ENCODE measurements at regions not wholly inside any gene's neighbourhood (a gene's known extent, or its start where the extent isn't known, plus 50 kb on each side); places are given as distances from the start of the nearest gene placed in this dataset.
A peak's percentile ranks its signal among the peaks of the same experiment; 100 is the strongest.
"Not testable (repeated sequence)": the region's sequence is repeated elsewhere in the genome, so short reads cannot be mapped to it uniquely, and the experiment has no call there.

GRCh38 chr1:187787736-187788135, 959.0 kb downstream of the PLA2G4A start:
- DNase-seq (ENCODE audit: low read depth in 2 of 3, low spot score in 2 of 3) = no peak

- DNase-seq (ENCODE audit: low read depth in 2 of 3, low spot score in 2 of 3) = no peak
Observed at GRCh38 chr1:187788718-187789117, 960.0 kb downstream of the PLA2G4A start.

- no peak for DNase-seq (ENCODE audit: low read depth in 2 of 3, low spot score in 2 of 3)
Observed at GRCh38 chr1:187790724-187791123, 962.0 kb downstream of the PLA2G4A start.

GRCh38 chr1:187794561-187794960, 965.8 kb downstream of the PLA2G4A start:
- DNase-seq (ENCODE audit: low read depth in 2 of 3, low spot score in 2 of 3) = no peak

- no peak for DNase-seq (ENCODE audit: low read depth in 2 of 3, low spot score in 2 of 3)
Observed at GRCh38 chr1:187809549-187809948, 980.8 kb downstream of the PLA2G4A start.

- no peak for DNase-seq (ENCODE audit: low read depth in 2 of 3, low spot score in 2 of 3)
Observed at GRCh38 chr1:187816646-187817045, 987.9 kb downstream of the PLA2G4A start.

- no peak for DNase-seq (ENCODE audit: low read depth in 2 of 3, low spot score in 2 of 3)
Observed at GRCh38 chr1:187817782-187818181, 989.0 kb downstream of the PLA2G4A start.

- DNase-seq (ENCODE audit: low read depth in 2 of 3, low spot score in 2 of 3) = no peak
Observed at GRCh38 chr1:187819086-187819485, 990.3 kb downstream of the PLA2G4A start.

GRCh38 chr1:187836557-187836956, 1007.8 kb downstream of the PLA2G4A start:
- no peak for DNase-seq (ENCODE audit: low read depth in 2 of 3, low spot score in 2 of 3)

- no peak for DNase-seq (ENCODE audit: low read depth in 2 of 3, low spot score in 2 of 3)
Observed at GRCh38 chr1:187837787-187838186, 1009.0 kb downstream of the PLA2G4A start.

- no peak for DNase-seq (ENCODE audit: low read depth in 2 of 3, low spot score in 2 of 3)
Observed at GRCh38 chr1:187838335-187839293, 1009.9 kb downstream of the PLA2G4A start.

- no peak for DNase-seq (ENCODE audit: low read depth in 2 of 3, low spot score in 2 of 3)
Observed at GRCh38 chr1:187839873-187840272, 1011.1 kb downstream of the PLA2G4A start.

GRCh38 chr1:187840557-187840956, 1011.8 kb downstream of the PLA2G4A start:
- no peak for DNase-seq (ENCODE audit: low read depth in 2 of 3, low spot score in 2 of 3)

GRCh38 chr1:187842406-187843165, 1013.8 kb downstream of the PLA2G4A start:
- DNase-seq (ENCODE audit: low read depth in 2 of 3, low spot score in 2 of 3) = peak in 1 of 3 donors; percentile 12

GRCh38 chr1:187844313-187844712, 1015.6 kb downstream of the PLA2G4A start:
- DNase-seq (ENCODE audit: low read depth in 2 of 3, low spot score in 2 of 3) = no peak

GRCh38 chr1:187847531-187847930, 1018.8 kb downstream of the PLA2G4A start:
- no peak for DNase-seq (ENCODE audit: low read depth in 2 of 3, low spot score in 2 of 3)

GRCh38 chr1:187848321-187848720, 1019.6 kb downstream of the PLA2G4A start:
- DNase-seq (ENCODE audit: low read depth in 2 of 3, low spot score in 2 of 3) = peak in 2 of 3 donors; percentile 9 to 32

GRCh38 chr1:187850146-187850545, 1021.4 kb downstream of the PLA2G4A start:
- not testable (repeated sequence) for DNase-seq (ENCODE audit: low read depth in 2 of 3, low spot score in 2 of 3)

GRCh38 chr1:187853505-187853904, 1024.8 kb downstream of the PLA2G4A start:
- no peak for DNase-seq (ENCODE audit: low read depth in 2 of 3, low spot score in 2 of 3)

GRCh38 chr1:187854457-187854856, 1025.7 kb downstream of the PLA2G4A start:
- no peak for DNase-seq (ENCODE audit: low read depth in 2 of 3, low spot score in 2 of 3)

- no peak for DNase-seq (ENCODE audit: low read depth in 2 of 3, low spot score in 2 of 3)
Observed at GRCh38 chr1:187862506-187862905, 1033.8 kb downstream of the PLA2G4A start.

GRCh38 chr1:187870552-187870951, 1041.8 kb downstream of the PLA2G4A start:
- no peak for DNase-seq (ENCODE audit: low read depth in 2 of 3, low spot score in 2 of 3)
